CD4-positive, CD25-positive, alpha-beta regulatory T cell (primary cell): ENCODE measurements at regions not wholly inside any gene's neighbourhood (a gene's known extent, or its start where the extent isn't known, plus 50 kb on each side); places are given as distances from the start of the nearest gene placed in this dataset.
"Not testable (repeated sequence)": the region's sequence is repeated elsewhere in the genome, so short reads cannot be mapped to it uniquely, and the experiment has no call there.

Source experiments
- ATAC-seq, 2 donors: fragments of 150-1000 bp; cut with Tn5 transposase; one replicate each; pipeline ENCODE4 v1.10.0; 2021; ENCODE audit warnings: low read depth in 2 of 2, moderate number of reproducible peaks in 2 of 2, moderate library complexity in 1 of 2
- DNase-seq, 3 donors: peaks; one replicate each; pipeline versions ENCODE4 v3.0.0 to v3.0.0-alpha.2; 2012 to 2022; ENCODE audit warnings: mixed read lengths in 1 of 3
- H3K27ac ChIP-seq: one replicate; pipeline ENCODE4 v1.7.0; 2013; ENCODE audit warnings: mild to moderate bottlenecking, low read length; ENCODE audit not compliant: insufficient read depth, poor library complexity, severe bottlenecking
- H3K27me3 ChIP-seq: one replicate; pipeline ENCODE4 v1.7.0; 2013; ENCODE audit warnings: low read length; ENCODE audit not compliant: control insufficient read depth, insufficient read depth
- H3K36me3 ChIP-seq: one replicate; pipeline ENCODE4 v1.7.0; 2013; ENCODE audit warnings: mild to moderate bottlenecking, low read length, moderate library complexity; ENCODE audit not compliant: control insufficient read depth, insufficient read depth
- H3K4me1 ChIP-seq: 2 replicates; pipeline ENCODE4 v1.7.0; 2013; ENCODE audit warnings: mild to moderate bottlenecking, low read length; ENCODE audit not compliant: insufficient read depth, control insufficient read depth, poor library complexity, severe bottlenecking
- H3K4me3 ChIP-seq: one replicate; pipeline ENCODE4 v1.7.0; 2013; ENCODE audit warnings: low read depth, mild to moderate bottlenecking, low read length, moderate library complexity
- H3K9me3 ChIP-seq, 2 experiments: 1 replicate in 1 of 2; 2 replicates in 1 of 2; pipeline ENCODE4 v1.7.0; 2013; ENCODE audit warnings: low read length in 2 of 2, mild to moderate bottlenecking in 1 of 2, moderate library complexity in 1 of 2; ENCODE audit not compliant: control insufficient read depth in 2 of 2
- H3K27ac Mint-ChIP-seq, 3 donors: one replicate each; pipeline ENCODE4 v1.8.0; 2020 to 2022; ENCODE audit warnings: mild to moderate bottlenecking in 3 of 3, mixed read lengths in 3 of 3, moderate library complexity in 2 of 3
- H3K27me3 Mint-ChIP-seq: one replicate; pipeline ENCODE4 v1.8.0; 2022; ENCODE audit warnings: mild to moderate bottlenecking, mixed read lengths
- H3K36me3 Mint-ChIP-seq: one replicate; pipeline ENCODE4 v1.8.0; 2020; ENCODE audit warnings: mixed read lengths
- H3K4me1 Mint-ChIP-seq, 4 donors: one replicate each; pipeline ENCODE4 v1.8.0; 2020 to 2022; ENCODE audit warnings: mixed read lengths in 4 of 4, mild to moderate bottlenecking in 1 of 4
- H3K4me3 Mint-ChIP-seq, 4 donors: one replicate each; pipeline ENCODE4 v1.8.0; 2020 to 2022; ENCODE audit warnings: mild to moderate bottlenecking in 4 of 4, mixed read lengths in 4 of 4, moderate library complexity in 3 of 4
- H3K9me3 Mint-ChIP-seq, 7 donors: one replicate each; pipeline ENCODE4 v1.8.0; 2020 to 2022; ENCODE audit warnings: mixed read lengths in 7 of 7, mild to moderate bottlenecking in 3 of 7, moderate library complexity in 2 of 7

DNA sequence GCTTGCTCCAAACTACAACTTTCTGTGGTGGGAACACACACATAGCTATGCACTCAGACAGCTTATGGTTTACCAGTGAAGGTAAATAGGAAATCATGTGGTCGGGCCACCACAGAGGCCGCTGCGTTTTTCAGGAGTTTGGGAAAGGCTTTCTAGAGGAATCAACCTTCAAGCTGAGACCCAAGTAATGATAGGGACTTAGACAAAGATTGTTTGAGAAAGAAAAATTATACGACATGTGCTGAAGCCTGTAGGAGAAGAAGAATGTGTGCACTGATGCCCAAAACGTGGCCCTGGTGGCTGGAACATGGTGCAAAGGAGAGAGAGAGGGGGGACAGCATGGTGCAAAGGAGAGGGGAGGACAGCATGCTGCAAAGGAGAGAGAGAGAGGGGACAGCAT is 61.2 kb upstream of the VIPR2 start:
- Mint-ChIP-seq H3K4me3 (no peak overlapping the region), H3K36me3 (no peaks in the 10 kb centered on the region), H3K9me3 (no peaks in the 10 kb centered on the region), H3K27ac (peak overlapping the region in 1 of 3 donors; percentile 84), H3K4me1 (peaks cover 0 to 8% (median 4%) of the 10 kb centered on the region in 4 donors), H3K27me3 (no peaks in the 10 kb centered on the region)
- Histone ChIP-seq H3K27me3 (no peaks in the 10 kb centered on the region), H3K27ac (no peak overlapping the region), H3K36me3 (no peaks in the 10 kb centered on the region), H3K9me3 (no peaks in the 10 kb centered on the region), H3K4me3 (no peak overlapping the region), H3K4me1 (peaks cover 13% of the 10 kb centered on the region)
- DNase-seq = no peak
- ATAC-seq = no peak

DNA sequence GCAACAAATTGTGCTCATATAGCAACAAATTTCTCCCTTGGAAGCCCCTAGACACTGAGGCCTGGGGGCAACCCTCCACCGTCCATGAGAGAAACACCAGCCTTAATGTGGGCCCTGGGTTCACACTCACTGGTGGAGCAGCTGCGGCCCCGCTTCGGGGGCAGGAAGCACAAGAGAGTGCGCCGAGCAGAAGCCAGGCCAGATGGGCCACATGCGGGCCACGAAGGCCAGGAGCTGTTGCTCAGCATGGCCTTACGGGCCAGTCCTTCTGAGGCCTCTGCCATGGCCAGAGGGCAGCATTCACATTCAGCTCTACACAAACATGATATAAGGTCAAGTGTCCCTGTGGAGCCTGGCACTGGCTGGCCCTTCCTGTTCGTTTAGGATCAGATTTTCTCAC is 60.0 kb upstream of the VIPR2 start:
- Mint-ChIP-seq H3K27me3 (no peaks in the 10 kb centered on the region), H3K27ac (no peak overlapping the region), H3K4me3 (no peak overlapping the region), H3K9me3 (no peaks in the 10 kb centered on the region), H3K36me3 (no peaks in the 10 kb centered on the region), H3K4me1 (peaks cover 0 to 8% (median 1%) of the 10 kb centered on the region in 4 donors)
- no peaks in the 10 kb centered on the region for H3K9me3 ChIP-seq
- no peak overlapping the region for H3K4me3 ChIP-seq
- H3K27me3 ChIP-seq = no peaks in the 10 kb centered on the region
- no peak overlapping the region for H3K27ac ChIP-seq
- DNase-seq (no peak), ATAC-seq (no peak)
- no peaks in the 10 kb centered on the region for H3K36me3 ChIP-seq
- H3K4me1 ChIP-seq = peaks cover 11% of the 10 kb centered on the region

DNA sequence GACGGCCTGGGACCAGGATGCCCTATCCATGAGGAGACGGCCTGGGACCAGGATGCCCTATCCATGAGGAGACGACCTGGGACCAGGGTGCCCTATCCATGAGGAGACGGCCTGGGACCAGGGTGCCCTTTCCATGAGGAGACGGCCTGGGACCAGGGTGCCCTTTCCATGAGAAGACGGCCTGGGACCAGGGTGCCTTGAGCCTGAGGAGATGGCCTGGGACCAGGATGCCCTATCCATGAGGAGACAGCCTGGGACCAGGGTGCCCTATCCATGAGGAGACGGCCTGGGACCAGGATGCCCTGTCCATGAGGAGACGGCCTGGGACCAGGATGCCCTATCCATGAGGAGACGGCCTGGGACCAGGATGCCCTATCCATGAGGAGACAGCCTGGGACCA is 58.6 kb upstream of the VIPR2 start:
- DNase-seq, H3K36me3 ChIP-seq, H3K27ac Mint-ChIP-seq, H3K27me3 Mint-ChIP-seq, H3K27ac ChIP-seq, H3K4me3 ChIP-seq, H3K36me3 Mint-ChIP-seq, H3K9me3 Mint-ChIP-seq, H3K27me3 ChIP-seq, ATAC-seq, H3K4me3 Mint-ChIP-seq, H3K9me3 ChIP-seq: not testable (repeated sequence)
- peaks cover 18% of the 10 kb centered on the region for H3K4me1 ChIP-seq
- H3K4me1 Mint-ChIP-seq = peaks cover 6 to 21% (median 8%) of the 10 kb centered on the region in 4 donors

DNA sequence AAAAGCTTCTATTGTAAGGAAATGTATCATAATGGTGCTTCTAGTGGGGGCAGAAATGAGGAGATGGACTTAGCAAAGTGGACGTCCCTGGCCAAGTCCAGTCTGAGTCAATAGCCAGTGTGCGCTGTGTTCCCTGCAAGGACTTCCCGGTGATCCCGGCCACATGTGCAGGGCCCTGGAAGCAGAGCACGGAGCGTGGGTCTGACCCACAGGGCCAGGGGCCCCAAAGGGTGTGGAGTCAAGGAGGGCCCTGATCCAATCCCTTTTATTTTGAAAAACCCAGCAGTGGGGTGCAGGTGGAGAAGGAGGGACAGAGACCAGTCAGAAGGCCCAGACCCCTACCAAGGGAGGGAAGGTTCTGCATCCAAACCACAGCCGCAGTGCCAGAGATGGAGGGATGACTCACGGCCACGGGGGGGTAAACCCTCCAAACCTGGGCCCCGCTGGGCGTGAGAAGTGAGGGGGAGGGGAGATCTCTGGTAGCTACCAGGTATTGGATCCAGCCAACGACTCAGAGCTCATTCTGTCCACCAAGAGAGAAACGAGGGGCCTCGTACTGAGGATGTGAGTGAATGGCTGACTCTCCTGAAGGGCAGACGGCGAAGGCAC is 57.2 kb upstream of the VIPR2 start:
- H3K36me3 ChIP-seq = no peaks in the 10 kb centered on the region
- H3K9me3 ChIP-seq = no peaks in the 10 kb centered on the region
- ATAC-seq (no peak), DNase-seq (no peak)
- no peaks in the 10 kb centered on the region for H3K27me3 ChIP-seq
- H3K4me3 Mint-ChIP-seq = no peak overlapping the region
- H3K4me1 Mint-ChIP-seq = peaks cover 19 to 35% (median 20%) of the 10 kb centered on the region in 4 donors
- no peaks in the 10 kb centered on the region for H3K27me3 Mint-ChIP-seq
- no peaks in the 10 kb centered on the region for H3K36me3 Mint-ChIP-seq
- no peak overlapping the region for H3K27ac ChIP-seq
- no peak overlapping the region for H3K4me3 ChIP-seq
- peak overlapping the region in 1 of 3 donors; percentile 62 for H3K27ac Mint-ChIP-seq
- peaks cover 26% of the 10 kb centered on the region for H3K4me1 ChIP-seq
- H3K9me3 Mint-ChIP-seq = no peaks in the 10 kb centered on the region

DNA sequence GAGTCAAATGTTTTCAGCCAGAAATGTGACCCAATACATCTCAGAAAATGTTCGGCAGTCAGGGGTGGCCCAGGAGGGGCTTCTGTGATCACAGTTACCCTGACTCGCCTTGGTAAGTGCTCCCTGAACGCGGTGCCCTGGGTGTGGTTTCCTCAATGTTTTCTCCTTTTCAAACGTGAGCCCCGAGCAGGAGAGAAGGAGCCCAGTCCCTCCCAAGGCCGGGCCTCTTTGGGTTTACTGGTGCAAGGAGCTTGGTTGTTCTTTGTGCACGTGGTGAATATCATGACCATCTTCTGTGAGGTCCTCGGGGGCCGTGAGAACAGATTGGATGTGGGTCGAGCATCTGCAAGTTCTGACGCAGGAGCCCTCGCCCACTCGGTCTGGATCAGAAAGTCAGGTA is 55.8 kb upstream of the VIPR2 start:
- Histone ChIP-seq H3K36me3 (no peaks in the 10 kb centered on the region), H3K9me3 (no peaks in the 10 kb centered on the region), H3K27me3 (no peaks in the 10 kb centered on the region), H3K4me3 (no peak overlapping the region), H3K27ac (no peak overlapping the region), H3K4me1 (peaks cover 40% of the 10 kb centered on the region)
- H3K4me1 Mint-ChIP-seq = peaks cover 26 to 44% (median 30%) of the 10 kb centered on the region in 4 donors
- H3K9me3 Mint-ChIP-seq = no peaks in the 10 kb centered on the region
- no peaks in the 10 kb centered on the region for H3K36me3 Mint-ChIP-seq
- peak overlapping the region in 2 of 3 donors; percentile 43 to 69 for H3K27ac Mint-ChIP-seq
- H3K4me3 Mint-ChIP-seq = no peak overlapping the region
- DNase-seq = no peak
- H3K27me3 Mint-ChIP-seq = no peaks in the 10 kb centered on the region
- ATAC-seq = no peak

DNA sequence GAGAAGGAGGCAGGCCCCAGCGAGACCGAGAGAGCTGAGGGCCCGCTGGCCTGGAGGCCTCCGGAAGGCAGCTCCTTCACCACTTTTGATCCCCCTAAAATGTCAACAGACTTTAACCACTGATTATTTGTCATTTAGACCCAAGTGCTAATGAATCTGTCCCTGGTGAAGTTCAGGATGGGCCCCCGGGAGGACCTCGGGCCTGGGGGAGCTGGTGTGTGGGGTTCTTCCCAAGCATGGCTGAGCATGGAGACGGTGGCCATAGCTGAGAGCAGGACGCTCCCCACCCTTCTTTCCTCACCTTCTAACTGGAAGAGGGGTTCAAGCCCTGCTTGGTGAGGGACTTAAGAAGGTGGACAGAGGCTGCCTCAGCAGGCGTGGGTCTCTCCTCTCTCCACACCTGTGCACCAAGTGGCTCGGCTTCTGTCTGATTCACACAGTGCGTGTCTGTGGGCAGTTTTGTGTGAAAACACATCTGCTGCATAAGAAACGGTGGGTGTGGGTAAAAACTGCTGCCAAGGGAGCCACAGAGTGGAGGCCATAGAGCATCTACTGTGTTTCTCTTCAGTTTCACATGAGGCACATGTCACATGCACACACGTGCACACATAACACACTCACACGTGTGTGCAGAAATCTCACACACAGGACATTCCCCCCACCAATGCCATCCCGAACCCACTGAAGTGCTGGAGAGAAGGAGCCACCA is 53.5 kb upstream of the VIPR2 start:
- Mint-ChIP-seq H3K27me3 (no peaks in the 10 kb centered on the region), H3K9me3 (no peaks in the 10 kb centered on the region), H3K4me3 (peak overlapping the region; percentile 84 to 91 (median 89)), H3K36me3 (no peaks in the 10 kb centered on the region), H3K27ac (peak overlapping the region; percentile 98), H3K4me1 (peaks cover 24 to 64% (median 41%) of the 10 kb centered on the region in 4 donors)
- peak overlapping the region; percentile 83 for H3K27ac ChIP-seq
- peak overlapping the region; percentile 77 for H3K4me3 ChIP-seq
- H3K4me1 ChIP-seq = peaks cover 48% of the 10 kb centered on the region
- H3K9me3 ChIP-seq = no peaks in the 10 kb centered on the region
- ATAC-seq (no peak), DNase-seq (no peak)
- no peaks in the 10 kb centered on the region for H3K36me3 ChIP-seq
- no peaks in the 10 kb centered on the region for H3K27me3 ChIP-seq

DNA sequence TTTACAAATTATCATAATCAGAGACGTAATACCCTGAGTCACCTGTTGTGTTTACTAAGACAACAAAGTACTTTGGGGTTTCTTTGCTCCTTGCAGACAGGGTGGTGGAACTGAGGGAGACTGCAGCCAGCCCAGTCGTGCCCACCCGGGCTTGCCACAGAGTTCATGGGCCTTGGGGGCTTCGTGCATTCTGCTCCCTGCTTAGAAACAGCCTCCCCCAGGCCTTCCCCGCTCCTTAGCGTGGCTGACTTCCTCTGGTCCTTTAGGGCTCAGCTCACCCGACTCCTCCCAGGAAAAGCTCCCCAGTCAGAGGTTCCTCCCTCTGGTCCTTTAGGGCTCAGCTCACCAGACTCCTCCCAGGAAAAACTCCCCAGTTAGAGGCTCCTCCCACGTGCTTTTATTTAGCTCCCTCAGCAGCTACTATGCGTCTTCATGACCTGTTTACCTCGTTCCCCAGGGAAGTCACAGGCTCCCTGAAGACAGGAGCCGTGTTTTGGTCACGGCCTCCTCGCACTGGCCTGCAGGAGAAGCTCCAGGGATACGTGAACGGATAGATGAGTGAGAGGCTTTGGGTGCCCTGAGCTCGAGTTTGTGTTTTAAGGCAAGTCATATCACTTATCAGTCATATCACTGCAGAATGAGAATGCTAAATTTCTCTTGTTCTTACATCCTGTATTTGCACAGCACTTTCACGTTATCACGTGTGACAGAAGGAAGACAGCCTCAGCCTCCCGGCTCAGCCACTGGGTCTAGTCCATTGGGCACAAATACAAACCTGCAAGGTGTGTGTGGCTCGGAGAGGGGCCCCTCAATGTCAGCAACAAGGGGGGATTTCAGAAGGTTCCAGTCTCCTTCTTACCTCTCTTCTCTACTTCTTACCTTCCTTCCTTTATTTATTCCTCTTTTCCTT is 52.7 kb upstream of the VIPR2 start:
- H3K36me3 ChIP-seq = no peaks in the 10 kb centered on the region
- H3K4me1 ChIP-seq = peaks cover 48% of the 10 kb centered on the region
- no peaks in the 10 kb centered on the region for H3K27me3 ChIP-seq
- peak; percentile 79 to 86 for ATAC-seq
- no peaks in the 10 kb centered on the region for H3K9me3 Mint-ChIP-seq
- H3K4me3 ChIP-seq = peak overlapping the region; percentile 77
- H3K9me3 ChIP-seq = no peaks in the 10 kb centered on the region
- H3K27ac Mint-ChIP-seq = peak overlapping the region; percentile 98
- peak; percentile 12 to 85 (median 50) for DNase-seq
- no peaks in the 10 kb centered on the region for H3K36me3 Mint-ChIP-seq
- H3K4me1 Mint-ChIP-seq = peaks cover 24 to 67% (median 42%) of the 10 kb centered on the region in 4 donors
- peak overlapping the region; percentile 84 to 91 (median 89) for H3K4me3 Mint-ChIP-seq
- no peaks in the 10 kb centered on the region for H3K27me3 Mint-ChIP-seq
- H3K27ac ChIP-seq = peak overlapping the region; percentile 83
